GM12892 (cell line): ENCODE measurements at regions not wholly inside any gene's neighbourhood (a gene's known extent, or its start where the extent isn't known, plus 50 kb on each side); places are given as distances from the start of the nearest gene placed in this dataset.

ENCODE experiments used
- POLR2A ChIP-seq: IDR thresholded peaks from 2 replicates; pipeline ENCODE4 v1.6.1; 2011; ENCODE audit warnings: low read depth, low read length, control low read depth
- POLR2AphosphoS5 ChIP-seq: IDR thresholded peaks from 2 replicates; pipeline ENCODE4 v1.6.1; 2011; ENCODE audit warnings: low read depth, low read length, control low read depth
- TAF1 ChIP-seq: IDR thresholded peaks from 2 replicates; pipeline ENCODE4 v1.6.1; 2011; ENCODE audit warnings: low read depth, mild to moderate bottlenecking, control low read depth, low read length, borderline replicate concordance

DNA sequence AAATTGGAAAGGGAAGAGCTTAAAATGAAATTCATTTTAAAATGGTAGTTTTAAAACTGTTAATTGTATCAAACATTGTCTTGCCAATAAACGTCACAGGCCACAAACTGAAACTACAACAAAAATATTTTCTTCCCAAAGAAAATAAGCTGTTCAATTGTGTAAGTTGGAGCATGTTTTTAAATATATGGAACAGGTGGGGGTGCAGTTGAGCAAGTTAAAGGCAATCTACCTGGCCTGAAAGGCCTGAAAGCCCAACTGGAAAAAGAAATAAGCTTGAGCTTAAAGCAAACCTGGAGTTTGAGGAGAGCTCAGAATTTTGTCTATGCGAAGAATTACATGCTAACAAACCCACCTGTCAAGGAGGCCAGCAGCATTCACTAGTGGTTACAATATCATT is 439.5 kb downstream of the ACTL7B start:
- TF ChIP-seq POLR2A = no peak
- no peak for TF ChIP-seq TAF1
- TF ChIP-seq POLR2AphosphoS5 = no peak
